Type B pancreatic cell (in vitro differentiated cells): ENCODE measurements at regions not wholly inside any gene's neighbourhood (a gene's known extent, or its start where the extent isn't known, plus 50 kb on each side); places are given as distances from the start of the nearest gene placed in this dataset.

Experiments used
- DNase-seq: peaks from one replicate; pipeline ENCODE4 v3.0.0; 2021; ENCODE audit warnings: mixed read lengths; ENCODE audit not compliant: unreplicated experiment; ENCODE audit errors: extremely low spot score
- H3K27ac Mint-ChIP-seq: 2 replicates; pipeline ENCODE4 v1.8.0; 2021; ENCODE audit warnings: mild to moderate bottlenecking, mixed read lengths
- H3K27me3 Mint-ChIP-seq: 2 replicates; pipeline ENCODE4 v1.8.0; 2021; ENCODE audit warnings: mixed read lengths
- H3K36me3 Mint-ChIP-seq: 2 replicates; pipeline ENCODE4 v1.8.0; 2021; ENCODE audit warnings: mixed read lengths
- H3K4me1 Mint-ChIP-seq: one replicate; pipeline ENCODE4 v1.8.0; 2021; ENCODE audit warnings: mixed read lengths; ENCODE audit not compliant: unreplicated experiment
- H3K4me3 Mint-ChIP-seq: 2 replicates; pipeline ENCODE4 v1.8.0; 2021; ENCODE audit warnings: mild to moderate bottlenecking, mixed read lengths
- H3K9me3 Mint-ChIP-seq: 2 replicates; pipeline ENCODE4 v1.8.0; 2021; ENCODE audit warnings: mixed read lengths
- TF ChIP-seq, protein P1 (sequence below): fragments of 200-600 bp; sonication (generic); conservative IDR thresholded peaks from 2 replicates; pipeline ENCODE4 v1.5.0; 2021; ENCODE audit warnings: antibody characterized with exemption, mild to moderate bottlenecking

DNA sequence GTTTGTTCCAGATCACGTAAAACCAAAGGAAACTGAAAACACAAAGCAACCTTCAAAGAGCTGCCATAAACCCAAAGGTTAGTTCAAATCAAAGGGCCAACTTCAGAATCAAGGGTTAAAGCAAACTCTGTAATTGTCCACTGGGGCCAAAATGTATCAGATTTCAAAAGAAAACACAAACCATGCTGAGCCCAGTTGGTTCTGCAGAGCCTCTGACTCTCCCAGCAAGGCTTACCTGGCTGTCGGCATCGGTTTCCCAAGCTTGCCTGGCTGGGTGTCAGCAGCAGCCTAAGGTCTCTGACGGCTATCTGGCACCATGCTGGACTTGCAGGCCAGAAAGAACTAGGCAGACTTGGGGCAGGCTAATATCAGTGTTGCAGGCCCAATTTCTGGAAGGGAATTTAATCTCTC is 125.3 kb downstream of the DAD1 start:
- no peaks in the 10 kb centered on the region for H3K9me3 Mint-ChIP-seq
- peaks cover 4% of the 10 kb centered on the region for H3K4me1 Mint-ChIP-seq
- H3K4me3 Mint-ChIP-seq, result no peak overlapping the region
- peaks cover 13% of the 10 kb centered on the region for H3K27me3 Mint-ChIP-seq
- H3K27ac Mint-ChIP-seq, result no peak overlapping the region
- TF ChIP-seq, protein P1, sequence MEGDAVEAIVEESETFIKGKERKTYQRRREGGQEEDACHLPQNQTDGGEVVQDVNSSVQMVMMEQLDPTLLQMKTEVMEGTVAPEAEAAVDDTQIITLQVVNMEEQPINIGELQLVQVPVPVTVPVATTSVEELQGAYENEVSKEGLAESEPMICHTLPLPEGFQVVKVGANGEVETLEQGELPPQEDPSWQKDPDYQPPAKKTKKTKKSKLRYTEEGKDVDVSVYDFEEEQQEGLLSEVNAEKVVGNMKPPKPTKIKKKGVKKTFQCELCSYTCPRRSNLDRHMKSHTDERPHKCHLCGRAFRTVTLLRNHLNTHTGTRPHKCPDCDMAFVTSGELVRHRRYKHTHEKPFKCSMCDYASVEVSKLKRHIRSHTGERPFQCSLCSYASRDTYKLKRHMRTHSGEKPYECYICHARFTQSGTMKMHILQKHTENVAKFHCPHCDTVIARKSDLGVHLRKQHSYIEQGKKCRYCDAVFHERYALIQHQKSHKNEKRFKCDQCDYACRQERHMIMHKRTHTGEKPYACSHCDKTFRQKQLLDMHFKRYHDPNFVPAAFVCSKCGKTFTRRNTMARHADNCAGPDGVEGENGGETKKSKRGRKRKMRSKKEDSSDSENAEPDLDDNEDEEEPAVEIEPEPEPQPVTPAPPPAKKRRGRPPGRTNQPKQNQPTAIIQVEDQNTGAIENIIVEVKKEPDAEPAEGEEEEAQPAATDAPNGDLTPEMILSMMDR, result no peak
- H3K36me3 Mint-ChIP-seq, result peaks cover 4% of the 10 kb centered on the region
- no peak for DNase-seq

DNA sequence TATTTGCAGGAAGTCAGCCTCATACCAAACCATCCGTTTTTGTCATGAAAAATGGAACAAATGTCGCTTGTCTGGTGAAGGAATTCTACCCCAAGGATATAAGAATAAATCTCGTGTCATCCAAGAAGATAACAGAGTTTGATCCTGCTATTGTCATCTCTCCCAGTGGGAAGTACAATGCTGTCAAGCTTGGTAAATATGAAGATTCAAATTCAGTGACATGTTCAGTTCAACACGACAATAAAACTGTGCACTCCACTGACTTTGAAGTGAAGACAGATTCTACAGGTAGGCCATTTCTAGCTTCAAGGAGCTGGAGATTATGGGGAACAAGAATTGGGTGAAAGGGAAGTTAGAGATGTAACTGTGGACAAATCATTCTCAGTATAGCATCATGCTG is 126.1 kb downstream of the DAD1 start:
- no peak overlapping the region for H3K4me3 Mint-ChIP-seq
- H3K4me1 Mint-ChIP-seq, result peaks cover 4% of the 10 kb centered on the region
- H3K27ac Mint-ChIP-seq, result peak overlapping the region; percentile 50
- DNase-seq, result no peak
- peaks cover 4% of the 10 kb centered on the region for H3K36me3 Mint-ChIP-seq
- H3K9me3 Mint-ChIP-seq, result no peaks in the 10 kb centered on the region
- TF ChIP-seq, protein P1, result no peak
- H3K27me3 Mint-ChIP-seq, result peaks cover 16% of the 10 kb centered on the region

DNA sequence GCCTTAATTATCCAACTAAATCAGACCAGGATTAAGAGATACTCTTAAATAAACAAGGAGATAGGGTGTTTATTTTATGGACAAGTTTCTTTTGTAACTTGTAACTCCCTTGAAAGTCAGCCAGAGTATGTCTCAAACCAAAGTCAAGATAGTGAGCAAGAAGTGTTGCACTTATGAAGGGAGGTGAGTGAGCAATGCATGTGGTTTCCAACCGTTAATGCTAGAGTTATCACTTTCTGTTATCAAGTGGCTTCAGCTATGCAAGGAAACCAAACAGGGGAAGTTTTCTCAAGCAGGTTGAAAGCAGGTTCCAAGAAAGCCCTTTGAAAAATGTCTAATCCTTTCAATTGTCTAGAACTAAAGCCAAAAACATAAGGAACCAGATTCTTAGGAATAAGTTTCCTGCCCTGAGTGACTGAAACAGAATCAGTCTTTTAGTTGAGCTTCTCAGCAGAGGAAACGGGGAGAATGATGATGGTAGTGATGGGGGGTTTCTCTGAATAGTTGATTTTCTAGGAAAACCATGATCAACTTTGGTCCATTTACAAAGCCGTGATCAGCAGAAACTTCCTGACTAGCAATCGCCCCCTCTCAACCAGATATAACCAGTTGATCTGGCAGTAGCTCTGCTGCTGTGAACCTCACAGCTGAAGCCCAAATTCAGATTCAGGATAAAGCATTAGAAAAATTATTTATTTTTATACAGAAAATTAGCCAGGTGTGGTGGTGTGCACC is 128.4 kb downstream of the DAD1 start:
- no peak overlapping the region for H3K4me3 Mint-ChIP-seq
- H3K9me3 Mint-ChIP-seq, result no peaks in the 10 kb centered on the region
- DNase-seq, result no peak
- H3K4me1 Mint-ChIP-seq, result no peaks in the 10 kb centered on the region
- TF ChIP-seq, protein P1, result no peak
- peaks cover 4% of the 10 kb centered on the region for H3K36me3 Mint-ChIP-seq
- H3K27ac Mint-ChIP-seq, result no peak overlapping the region
- peaks cover 24% of the 10 kb centered on the region for H3K27me3 Mint-ChIP-seq

DNA sequence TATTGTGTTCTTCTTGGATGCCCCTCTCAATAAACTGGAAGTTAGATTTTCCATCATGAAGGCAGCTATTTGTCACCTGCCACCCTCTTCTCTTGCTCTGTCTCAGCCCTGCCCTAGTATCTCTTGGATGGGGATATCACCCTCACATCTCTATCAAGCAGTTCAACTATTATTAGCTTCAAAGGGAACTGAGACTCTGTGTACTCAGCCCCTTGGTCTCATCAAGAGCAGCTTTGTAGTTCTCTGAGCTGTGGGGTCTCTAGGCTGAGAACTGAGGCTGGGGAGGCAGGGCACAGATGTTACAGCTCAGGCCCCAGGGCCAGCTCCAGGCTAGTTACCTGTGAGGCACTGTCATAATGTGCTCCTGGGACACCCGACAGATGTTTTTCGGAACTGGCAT is 130.3 kb downstream of the DAD1 start:
- Mint-ChIP-seq H3K9me3 (no peaks in the 10 kb centered on the region), H3K27ac (no peak overlapping the region), H3K4me1 (no peaks in the 10 kb centered on the region), H3K27me3 (peaks cover 25% of the 10 kb centered on the region), H3K4me3 (no peak overlapping the region), H3K36me3 (peaks cover 4% of the 10 kb centered on the region)
- no peak for DNase-seq
- TF ChIP-seq, protein P1, result no peak

DNA sequence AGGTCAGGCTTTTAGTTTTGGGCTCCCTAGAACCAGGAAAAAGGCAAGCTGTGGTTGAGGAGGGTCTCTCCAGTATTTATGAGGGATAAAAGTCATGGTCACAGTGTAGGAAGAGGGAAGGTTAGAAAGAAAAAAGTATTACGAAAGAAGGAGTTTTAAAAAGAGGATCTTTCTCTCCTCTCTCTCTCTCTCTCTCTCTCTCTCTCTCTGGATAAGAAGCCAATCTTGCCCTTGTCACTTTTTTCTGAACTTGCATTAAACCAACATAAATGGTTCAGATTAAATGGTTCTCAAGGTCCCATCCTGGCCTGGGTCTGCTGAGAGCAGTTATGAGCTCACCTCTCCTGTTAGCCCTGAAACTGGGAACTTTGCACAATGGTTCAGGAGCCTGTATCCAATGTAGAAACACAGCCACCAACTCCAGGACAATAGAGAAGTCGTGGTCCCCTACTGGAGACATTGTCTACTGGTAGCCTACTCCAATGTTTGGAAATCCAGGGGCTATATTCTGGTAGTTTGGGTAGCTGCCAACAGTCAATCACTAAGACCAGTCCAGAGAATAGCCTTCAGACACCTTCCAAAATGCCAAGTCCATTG is 131.9 kb downstream of the DAD1 start:
- Mint-ChIP-seq H3K27me3 (peaks cover 27% of the 10 kb centered on the region), H3K27ac (no peak overlapping the region)

More for the DNA sequence above, 131.9 kb downstream of the DAD1 start:
- TF ChIP-seq, protein P1, result no peak
- H3K9me3 Mint-ChIP-seq, result no peaks in the 10 kb centered on the region
- no peaks in the 10 kb centered on the region for H3K36me3 Mint-ChIP-seq
- no peak for DNase-seq
- no peak overlapping the region for H3K4me3 Mint-ChIP-seq
- no peaks in the 10 kb centered on the region for H3K4me1 Mint-ChIP-seq
